Fibroblast of lung (primary cell): ENCODE measurements at regions not wholly inside any gene's neighbourhood (a gene's known extent, or its start where the extent isn't known, plus 50 kb on each side); places are given as distances from the start of the nearest gene placed in this dataset.

Experiments
- CTCF ChIP-seq, 2 donors: IDR thresholded peaks in 1 of 2; conservative IDR thresholded peaks in 1 of 2; 1 replicate in 1 of 2; 2 replicates in 1 of 2; pipeline ENCODE4 v1.5.1; 2011 to 2012; ENCODE audit warnings: low read length in 2 of 2, control low read depth in 1 of 2, inconsistent platforms in 1 of 2, low read depth in 1 of 2, mild to moderate bottlenecking in 1 of 2
- EZH2 ChIP-seq: IDR thresholded peaks from 2 replicates; pipeline ENCODE4 v1.5.1; 2012; ENCODE audit warnings: low read length, control low read depth, mild to moderate bottlenecking; ENCODE audit errors: missing control alignments

- TF ChIP-seq CTCF (conservative IDR thresholded peaks at IDR 0.05 in 1 of 2, IDR thresholded peaks at IDR 0.05 in 1 of 2; ENCODE audit: low read depth in 1 of 2, low read length in 2 of 2), result no peak
- TF ChIP-seq EZH2, result no peak
These were observed 1102.6 kb upstream of the EPHA6 start for GRCh38 chr3:95711789-95712188.
